Loucy (cell line): ENCODE measurements at regions not wholly inside any gene's neighbourhood (a gene's known extent, or its start where the extent isn't known, plus 50 kb on each side); places are given as distances from the start of the nearest gene placed in this dataset.

Source experiments
- H2AFZ ChIP-seq: fragments of 200-600 bp; sonication (generic); 2 replicates; pipeline ENCODE4 v1.6.0; 2016; ENCODE audit warnings: antibody characterized with exemption, mild to moderate bottlenecking, low read length, moderate library complexity
- H3F3A ChIP-seq: fragments of 200-600 bp; 2 replicates; pipeline ENCODE4 v1.6.0; 2016; ENCODE audit warnings: antibody characterized with exemption, low read depth, mild to moderate bottlenecking
- H3K27me3 ChIP-seq: fragments of 200-600 bp; sonication (generic); 2 replicates; pipeline ENCODE4 v1.6.1; 2014; ENCODE audit warnings: low read length, mild to moderate bottlenecking; ENCODE audit not compliant: insufficient read depth, poor library complexity, severe bottlenecking
- H3K36me3 ChIP-seq: fragments of 200-600 bp; sonication (generic); 2 replicates; pipeline ENCODE4 v1.6.1; 2016; ENCODE audit warnings: low read length; ENCODE audit not compliant: insufficient read depth
- H3K4me1 ChIP-seq: fragments of 200-600 bp; sonication (generic); 2 replicates; pipeline ENCODE4 v1.5.1; 2014; ENCODE audit warnings: low read length, mild to moderate bottlenecking; ENCODE audit not compliant: insufficient read depth, poor library complexity, severe bottlenecking
- H3K4me2 ChIP-seq: fragments of 200-600 bp; sonication (generic); 2 replicates; pipeline ENCODE4 v1.6.0; 2014; ENCODE audit warnings: antibody characterized with exemption, low read length, low read depth, mild to moderate bottlenecking; ENCODE audit not compliant: poor library complexity, severe bottlenecking
- H3K4me3 ChIP-seq: fragments of 200-600 bp; sonication (generic); 2 replicates; pipeline ENCODE4 v1.5.1; 2014; ENCODE audit warnings: low read length, mild to moderate bottlenecking, mixed read lengths; ENCODE audit not compliant: poor library complexity, severe bottlenecking
- H3K79me2 ChIP-seq: fragments of 200-600 bp; sonication (generic); 2 replicates; pipeline ENCODE4 v1.6.1; 2014; ENCODE audit warnings: low read length; ENCODE audit not compliant: insufficient read depth
- H3K9ac ChIP-seq: fragments of 200-600 bp; sonication (generic); 2 replicates; pipeline ENCODE4 v1.6.0; 2014; ENCODE audit warnings: mild to moderate bottlenecking, low read depth, low read length, moderate library complexity; ENCODE audit not compliant: poor library complexity, severe bottlenecking
- H3K9me2 ChIP-seq: fragments of 200-600 bp; sonication (generic); replicated peaks from 2 replicates; pipeline ENCODE4 v1.6.1; 2016; ENCODE audit warnings: low read depth, low read length, mixed read lengths
- H3K9me3 ChIP-seq: fragments of 200-600 bp; sonication (generic); 2 replicates; pipeline ENCODE4 v1.6.1; 2014; ENCODE audit warnings: mild to moderate bottlenecking, antibody characterized with exemption, low read length, low read depth; ENCODE audit not compliant: insufficient read depth
- H4K20me1 ChIP-seq: fragments of 200-600 bp; sonication (generic); 2 replicates; pipeline ENCODE4 v1.6.0; 2014; ENCODE audit warnings: antibody characterized with exemption, low read length, mild to moderate bottlenecking; ENCODE audit not compliant: insufficient read depth, poor library complexity, severe bottlenecking
- EZH2phosphoT487 ChIP-seq: fragments of 200-600 bp; IDR thresholded peaks from 2 replicates; pipeline ENCODE4 v1.6.1; 2018; ENCODE audit warnings: antibody characterized with exemption, mild to moderate bottlenecking, moderate library complexity, borderline replicate concordance
- TF ChIP-seq, protein P1 (sequence below): fragments of 200-600 bp; sonication (generic); conservative IDR thresholded peaks from 2 replicates; pipeline ENCODE4 v1.5.1; 2014; ENCODE audit warnings: mild to moderate bottlenecking, antibody characterized with exemption, low read length

DNA sequence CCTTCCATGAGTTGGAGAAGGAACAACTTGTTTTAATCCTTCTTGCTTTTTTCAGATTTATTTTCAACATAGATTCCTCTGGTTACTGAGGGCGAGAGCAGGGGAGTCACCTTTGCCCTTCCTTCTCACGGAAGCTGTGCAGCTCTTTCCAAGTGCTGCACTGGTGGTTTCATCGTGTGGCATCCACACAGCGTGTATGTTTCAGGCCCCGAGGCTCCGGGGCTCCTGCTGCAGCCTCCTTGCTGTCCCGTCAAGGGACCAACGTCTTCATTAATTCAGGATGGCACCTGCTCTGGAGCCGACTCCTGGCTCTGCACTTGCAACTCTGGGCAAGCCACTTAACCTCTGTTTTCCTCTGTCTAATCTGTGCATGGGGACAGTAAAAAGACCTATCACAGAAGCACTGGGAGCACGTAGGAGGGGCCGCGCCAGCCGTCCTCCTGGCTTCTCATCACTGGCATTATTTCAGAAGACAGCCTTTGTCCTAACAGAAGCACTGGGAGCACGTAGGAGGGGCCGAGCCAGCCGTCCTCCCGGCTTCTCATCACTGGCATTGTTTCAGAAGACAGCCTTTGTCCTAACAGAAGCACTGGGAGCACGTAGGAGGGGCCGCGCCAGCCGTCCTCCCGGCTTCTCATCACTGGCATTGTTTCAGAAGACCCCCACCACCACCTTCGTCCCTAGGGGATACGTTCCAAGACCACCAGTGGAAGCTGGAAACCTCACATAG is 117.8 kb upstream of the NKX1-1 start:
- Histone ChIP-seq H3K36me3 (no peaks in the 10 kb centered on the region), H2AFZ (no peak overlapping the region), H3K4me2 (no peak overlapping the region), H3F3A (no peaks in the 10 kb centered on the region), H3K4me1 (no peaks in the 10 kb centered on the region), H3K9me2 (no peaks in the 10 kb centered on the region), H3K27me3 (no peaks in the 10 kb centered on the region), H3K9me3 (peaks cover 16% of the 10 kb centered on the region), H4K20me1 (no peaks in the 10 kb centered on the region), H3K9ac (no peak overlapping the region), H3K79me2 (no peaks in the 10 kb centered on the region), H3K4me3 (no peak overlapping the region)
- TF ChIP-seq, protein P1, sequence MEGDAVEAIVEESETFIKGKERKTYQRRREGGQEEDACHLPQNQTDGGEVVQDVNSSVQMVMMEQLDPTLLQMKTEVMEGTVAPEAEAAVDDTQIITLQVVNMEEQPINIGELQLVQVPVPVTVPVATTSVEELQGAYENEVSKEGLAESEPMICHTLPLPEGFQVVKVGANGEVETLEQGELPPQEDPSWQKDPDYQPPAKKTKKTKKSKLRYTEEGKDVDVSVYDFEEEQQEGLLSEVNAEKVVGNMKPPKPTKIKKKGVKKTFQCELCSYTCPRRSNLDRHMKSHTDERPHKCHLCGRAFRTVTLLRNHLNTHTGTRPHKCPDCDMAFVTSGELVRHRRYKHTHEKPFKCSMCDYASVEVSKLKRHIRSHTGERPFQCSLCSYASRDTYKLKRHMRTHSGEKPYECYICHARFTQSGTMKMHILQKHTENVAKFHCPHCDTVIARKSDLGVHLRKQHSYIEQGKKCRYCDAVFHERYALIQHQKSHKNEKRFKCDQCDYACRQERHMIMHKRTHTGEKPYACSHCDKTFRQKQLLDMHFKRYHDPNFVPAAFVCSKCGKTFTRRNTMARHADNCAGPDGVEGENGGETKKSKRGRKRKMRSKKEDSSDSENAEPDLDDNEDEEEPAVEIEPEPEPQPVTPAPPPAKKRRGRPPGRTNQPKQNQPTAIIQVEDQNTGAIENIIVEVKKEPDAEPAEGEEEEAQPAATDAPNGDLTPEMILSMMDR: no peak
- TF ChIP-seq EZH2phosphoT487: no peak

DNA sequence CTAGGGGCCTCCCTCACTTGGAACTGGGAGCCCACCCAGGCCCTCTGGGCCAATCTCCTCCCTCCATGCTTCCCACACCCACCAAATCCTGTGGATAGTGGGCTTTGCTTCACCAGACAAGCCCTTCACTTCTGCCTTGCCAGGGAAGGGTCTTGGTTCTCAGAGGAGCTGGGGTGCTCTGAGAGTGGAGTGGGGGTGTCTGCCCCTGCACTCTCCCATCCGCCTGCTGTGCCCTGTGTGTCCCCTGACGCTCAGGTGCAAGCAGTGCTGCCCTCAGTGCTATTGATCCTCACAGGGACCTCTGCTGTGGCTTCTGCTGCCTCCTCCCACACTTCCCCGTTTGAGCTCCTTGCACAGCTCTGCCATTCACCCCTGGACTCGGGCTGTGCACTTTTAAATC is 117.3 kb upstream of the NKX1-1 start:
- no peaks in the 10 kb centered on the region for H4K20me1 ChIP-seq
- no peak overlapping the region for H3K9ac ChIP-seq
- H3K9me2 ChIP-seq: no peaks in the 10 kb centered on the region
- H3K9me3 ChIP-seq: peaks cover 16% of the 10 kb centered on the region
- TF ChIP-seq EZH2phosphoT487: no peak
- TF ChIP-seq, protein P1: no peak
- no peak overlapping the region for H2AFZ ChIP-seq
- no peaks in the 10 kb centered on the region for H3K36me3 ChIP-seq
- no peaks in the 10 kb centered on the region for H3K79me2 ChIP-seq
- H3K27me3 ChIP-seq: no peaks in the 10 kb centered on the region
- no peaks in the 10 kb centered on the region for H3K4me1 ChIP-seq
- H3F3A ChIP-seq: no peaks in the 10 kb centered on the region
- no peak overlapping the region for H3K4me3 ChIP-seq
- H3K4me2 ChIP-seq: no peak overlapping the region

DNA sequence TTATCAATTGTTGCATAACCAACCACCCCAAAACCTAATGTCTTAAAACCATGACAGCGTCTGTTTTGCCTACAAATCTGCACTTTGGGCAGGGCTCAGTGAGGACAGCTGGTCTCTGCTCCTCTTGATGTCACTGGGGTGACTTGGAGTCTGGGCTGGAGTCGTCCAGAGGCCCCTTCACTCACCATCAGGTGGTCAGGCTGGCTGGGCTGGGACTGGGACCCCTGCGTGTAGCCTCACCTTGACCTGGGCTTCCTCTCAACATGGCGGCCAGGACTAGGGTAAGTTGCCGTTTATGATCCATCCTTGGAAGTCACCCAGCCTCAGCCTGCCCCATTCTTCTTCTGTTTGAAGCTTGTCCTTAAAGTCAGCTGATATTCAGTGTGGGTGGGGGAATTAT is 116.8 kb upstream of the NKX1-1 start:
- Histone ChIP-seq H3K27me3 (no peaks in the 10 kb centered on the region), H3K4me1 (no peaks in the 10 kb centered on the region), H3K36me3 (no peaks in the 10 kb centered on the region), H3K79me2 (no peaks in the 10 kb centered on the region), H3K9ac (no peak overlapping the region), H3F3A (no peaks in the 10 kb centered on the region), H4K20me1 (no peaks in the 10 kb centered on the region), H3K4me3 (no peak overlapping the region), H3K4me2 (no peak overlapping the region), H2AFZ (no peak overlapping the region), H3K9me3 (peaks cover 16% of the 10 kb centered on the region), H3K9me2 (no peaks in the 10 kb centered on the region)
- TF ChIP-seq EZH2phosphoT487: no peak
- TF ChIP-seq, protein P1: no peak
